ENCODE measurements at regions not wholly inside any gene's neighbourhood (a gene's known extent, or its start where the extent isn't known, plus 50 kb on each side); places are given as distances from the start of the nearest gene placed in this dataset.

GRCh38 chr15:29322415-29322814 lies 52.8 kb upstream of the NSMCE3 start:
- no peak overlapping the region for H3K9ac ChIP-seq (ENCODE audit: control insufficient read depth, extremely low read depth, insufficient read depth, low read length)
- FAIRE-seq (no peak), DNase-seq (ENCODE audit: low read depth, low spot score) (no peak)
- no peak overlapping the region for H3K4me2 ChIP-seq (ENCODE audit: control insufficient read depth, extremely low read depth, insufficient read depth, low read depth, low read length)
- H3K9me3 ChIP-seq (ENCODE audit: control insufficient read depth, low read depth, low read length): no peaks in the 10 kb centered on the region
- H3K27ac ChIP-seq (ENCODE audit: control insufficient read depth, insufficient read depth, low read length): no peak overlapping the region
- dilution Hi-C loops (cut with MboI; ENCODE audit: extremely low pct_ligation_motif_present, low sequenced_read_pairs): no loop called here
- no peaks in the 10 kb centered on the region for H4K20me1 ChIP-seq (ENCODE audit: control insufficient read depth, extremely low read depth, insufficient read depth, low read length)
- H3K4me1 ChIP-seq (ENCODE audit: control insufficient read depth, extremely low read depth, insufficient read depth, low read length): no peaks in the 10 kb centered on the region
- H3K9me1 ChIP-seq (ENCODE audit: control insufficient read depth, extremely low read depth, insufficient read depth, low read length): no peaks in the 10 kb centered on the region
- no peaks in the 10 kb centered on the region for H3K36me3 ChIP-seq (ENCODE audit: control insufficient read depth in 2 of 2, extremely low read depth in 1 of 2, insufficient read depth in 2 of 2, low read length in 2 of 2)
- H3K79me2 ChIP-seq (ENCODE audit: control insufficient read depth, insufficient read depth, low read length): no peaks in the 10 kb centered on the region
- no peaks in the 10 kb centered on the region for H3K27me3 ChIP-seq (ENCODE audit: control insufficient read depth, extremely low read depth, insufficient read depth, low read length)
- no peak overlapping the region for H3K4me3 ChIP-seq (ENCODE audit: control insufficient read depth in 2 of 3, extremely low read depth in 1 of 3, insufficient read depth in 2 of 3, low read depth in 1 of 3, low read length in 3 of 3)
- H2AFZ ChIP-seq (ENCODE audit: control insufficient read depth, low read length): no peak overlapping the region
- TF ChIP-seq CTCF (optimal IDR thresholded peaks at IDR 0.05 in 1 of 3, IDR thresholded peaks at IDR 0.05 in 1 of 3, conservative IDR thresholded peaks at IDR 0.05 in 1 of 3; ENCODE audit: extremely low read depth in 1 of 3, insufficient read depth in 2 of 3, low read length in 3 of 3) (no peak), EZH2 (IDR thresholded peaks at IDR 0.05; ENCODE audit: low read length) (no peak)

GRCh38 chr15:29320420-29320819 lies 50.8 kb upstream of the NSMCE3 start:
- FAIRE-seq: no peak
- DNase-seq (ENCODE audit: low read depth, low spot score): no peak
- TF ChIP-seq CTCF (optimal IDR thresholded peaks at IDR 0.05 in 1 of 3, IDR thresholded peaks at IDR 0.05 in 1 of 3, conservative IDR thresholded peaks at IDR 0.05 in 1 of 3; ENCODE audit: extremely low read depth in 1 of 3, insufficient read depth in 2 of 3, low read length in 3 of 3) (no peak), EZH2 (IDR thresholded peaks at IDR 0.05; ENCODE audit: low read length) (no peak)
- no peaks in the 10 kb centered on the region for H3K36me3 ChIP-seq (ENCODE audit: control insufficient read depth in 2 of 2, extremely low read depth in 1 of 2, insufficient read depth in 2 of 2, low read length in 2 of 2)
- H2AFZ ChIP-seq (ENCODE audit: control insufficient read depth, low read length): no peak overlapping the region
- no peaks in the 10 kb centered on the region for H4K20me1 ChIP-seq (ENCODE audit: control insufficient read depth, extremely low read depth, insufficient read depth, low read length)
- no peak overlapping the region for H3K27ac ChIP-seq (ENCODE audit: control insufficient read depth, insufficient read depth, low read length)
- no peak overlapping the region for H3K4me3 ChIP-seq (ENCODE audit: control insufficient read depth in 2 of 3, extremely low read depth in 1 of 3, insufficient read depth in 2 of 3, low read depth in 1 of 3, low read length in 3 of 3)
- no peaks in the 10 kb centered on the region for H3K4me1 ChIP-seq (ENCODE audit: control insufficient read depth, extremely low read depth, insufficient read depth, low read length)
- no peaks in the 10 kb centered on the region for H3K27me3 ChIP-seq (ENCODE audit: control insufficient read depth, extremely low read depth, insufficient read depth, low read length)
- no peak overlapping the region for H3K9ac ChIP-seq (ENCODE audit: control insufficient read depth, extremely low read depth, insufficient read depth, low read length)
- no peaks in the 10 kb centered on the region for H3K9me1 ChIP-seq (ENCODE audit: control insufficient read depth, extremely low read depth, insufficient read depth, low read length)
- H3K9me3 ChIP-seq (ENCODE audit: control insufficient read depth, low read depth, low read length): no peaks in the 10 kb centered on the region
- H3K79me2 ChIP-seq (ENCODE audit: control insufficient read depth, insufficient read depth, low read length): no peaks in the 10 kb centered on the region
- no peak overlapping the region for H3K4me2 ChIP-seq (ENCODE audit: control insufficient read depth, extremely low read depth, insufficient read depth, low read depth, low read length)
- dilution Hi-C loops (cut with MboI; ENCODE audit: extremely low pct_ligation_motif_present, low sequenced_read_pairs): no loop called here
